Mucosa of stomach (tissue), 1 donor: ENCODE measurements at regions not wholly inside any gene's neighbourhood (a gene's known extent, or its start where the extent isn't known, plus 50 kb on each side); places are given as distances from the start of the nearest gene placed in this dataset.
"Not testable (repeated sequence)": the region's sequence is repeated elsewhere in the genome, so short reads cannot be mapped to it uniquely, and the experiment has no call there.

Experiments
- H3K27me3 ChIP-seq: one replicate; pipeline ENCODE4 v1.7.0; 2013; ENCODE audit warnings: mild to moderate bottlenecking, low read length; ENCODE audit not compliant: control insufficient read depth, insufficient read depth
- H3K36me3 ChIP-seq: one replicate; pipeline ENCODE4 v1.7.0; 2013; ENCODE audit warnings: low read length; ENCODE audit not compliant: control insufficient read depth, insufficient read depth
- H3K4me1 ChIP-seq: one replicate; pipeline ENCODE4 v1.7.0; 2013; ENCODE audit warnings: mild to moderate bottlenecking, low read length; ENCODE audit not compliant: control insufficient read depth, insufficient read depth
- H3K4me3 ChIP-seq: one replicate; pipeline ENCODE4 v1.7.0; 2013; ENCODE audit warnings: low read length
- H3K9ac ChIP-seq: one replicate; pipeline ENCODE4 v1.7.0; 2013; ENCODE audit warnings: mild to moderate bottlenecking, low read length, moderate library complexity
- H3K9me3 ChIP-seq: one replicate; pipeline ENCODE4 v1.7.0; 2013; ENCODE audit warnings: mild to moderate bottlenecking, low read length, moderate library complexity; ENCODE audit not compliant: control insufficient read depth
- donor health status: Pancreatic carcinoma.

DNA sequence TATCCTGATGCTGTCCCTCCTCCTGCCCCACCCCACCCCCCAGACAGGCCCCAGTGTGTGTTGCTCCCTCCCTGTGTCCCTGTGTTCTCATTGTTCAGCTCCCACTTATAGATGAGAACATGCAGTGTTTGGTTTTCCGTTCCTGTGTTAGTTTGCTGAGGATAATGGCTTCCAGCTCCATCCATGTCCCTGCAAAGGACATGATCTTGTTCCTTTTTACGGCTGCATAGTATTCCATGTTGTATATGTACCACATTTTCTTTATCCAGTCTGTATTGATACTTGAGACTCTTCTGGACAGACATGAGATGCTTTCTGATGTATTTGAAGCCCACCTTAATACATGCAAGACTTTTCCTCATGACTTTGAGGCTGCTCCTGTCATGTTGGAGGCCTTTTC is 91.8 kb upstream of the USP9X start:
- H3K27me3 ChIP-seq, H3K9me3 ChIP-seq, H3K9ac ChIP-seq, H3K4me1 ChIP-seq, H3K36me3 ChIP-seq, H3K4me3 ChIP-seq: not testable (repeated sequence)

DNA sequence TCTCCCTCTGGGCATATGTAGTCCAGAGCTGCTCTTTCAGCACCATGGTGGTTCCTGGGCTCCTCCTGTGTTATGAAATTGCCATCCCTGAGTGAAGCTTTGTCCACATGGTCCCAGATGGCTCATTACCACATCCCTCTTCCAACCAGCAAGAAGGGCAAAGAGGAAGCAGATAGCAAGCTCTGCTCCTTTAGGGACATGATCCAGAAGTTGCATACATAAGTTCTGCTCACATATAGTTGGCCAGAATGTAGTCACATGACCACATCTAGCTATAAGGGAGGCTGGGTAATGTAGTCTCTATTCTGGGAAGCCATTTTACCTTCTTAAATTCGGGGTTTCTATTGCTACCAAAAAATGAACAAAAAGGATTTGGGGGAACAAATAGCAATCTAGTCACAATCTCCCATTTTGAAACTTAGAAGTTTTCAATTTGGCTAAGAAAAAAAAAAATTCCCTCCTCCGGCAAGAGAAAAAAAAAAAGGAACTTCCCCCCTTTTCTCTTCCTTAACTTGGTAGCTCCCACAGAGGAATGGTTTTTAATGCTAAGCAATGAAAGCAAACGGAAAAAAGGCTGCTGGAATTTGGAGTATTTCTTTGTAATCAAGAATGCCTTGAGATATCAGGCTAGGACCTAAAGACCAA is 88.2 kb upstream of the USP9X start:
- Histone ChIP-seq H3K27me3 (no peaks in the 10 kb centered on the region), H3K36me3 (no peaks in the 10 kb centered on the region), H3K4me1 (no peaks in the 10 kb centered on the region), H3K4me3 (no peak overlapping the region), H3K9me3 (no peaks in the 10 kb centered on the region), H3K9ac (no peak overlapping the region)

GRCh38 chrX:40998123-40998522 is 87.1 kb upstream of the USP9X start:
- Histone ChIP-seq H3K9ac (no peak overlapping the region), H3K36me3 (no peaks in the 10 kb centered on the region), H3K4me1 (no peaks in the 10 kb centered on the region), H3K4me3 (no peak overlapping the region), H3K27me3 (no peaks in the 10 kb centered on the region), H3K9me3 (no peaks in the 10 kb centered on the region)

DNA sequence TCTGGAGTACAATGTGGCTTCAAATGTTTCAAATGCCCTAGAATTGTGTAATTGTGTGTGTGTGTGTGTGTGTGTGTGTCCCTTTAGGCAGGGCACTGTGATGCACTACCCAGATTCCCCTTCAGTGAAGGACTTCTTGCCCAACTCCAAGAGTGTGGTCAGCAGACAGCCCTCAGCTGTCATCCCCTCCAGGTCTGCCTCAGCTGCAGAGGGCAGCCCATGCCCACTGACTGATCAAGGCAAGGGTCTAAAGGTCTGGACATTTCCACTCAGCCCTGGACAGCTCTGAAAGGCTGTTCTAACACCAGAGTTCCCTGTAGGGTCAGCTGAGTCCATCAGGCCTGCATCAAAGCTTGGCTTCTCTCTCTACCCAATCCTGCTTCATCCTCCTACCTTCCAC is 83.9 kb upstream of the USP9X start:
- Histone ChIP-seq H3K9ac (no peak overlapping the region), H3K9me3 (no peaks in the 10 kb centered on the region), H3K4me1 (no peaks in the 10 kb centered on the region), H3K27me3 (no peaks in the 10 kb centered on the region), H3K4me3 (no peak overlapping the region), H3K36me3 (no peaks in the 10 kb centered on the region)

DNA sequence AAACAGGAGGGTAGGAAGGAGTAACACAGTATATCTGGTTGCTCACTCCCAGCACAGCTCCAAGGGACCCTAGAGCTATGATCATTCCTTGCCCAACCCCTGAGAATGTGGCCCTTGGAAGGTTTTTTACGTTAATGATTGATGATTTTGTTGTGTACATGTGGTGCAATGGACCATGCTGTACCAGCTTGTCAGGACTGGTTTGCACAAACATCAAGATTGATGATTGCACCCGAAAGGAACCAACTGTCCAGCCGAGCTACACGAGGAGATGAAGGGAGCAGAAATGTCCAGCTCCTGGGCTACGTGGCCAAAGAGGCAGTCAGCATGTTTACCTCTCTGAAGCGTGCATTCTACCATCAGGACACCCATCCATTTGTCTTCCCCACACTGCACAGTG is 83.2 kb upstream of the USP9X start:
- no peak overlapping the region for H3K9ac ChIP-seq
- H3K27me3 ChIP-seq, result no peaks in the 10 kb centered on the region
- H3K36me3 ChIP-seq, result no peaks in the 10 kb centered on the region
- no peaks in the 10 kb centered on the region for H3K9me3 ChIP-seq
- no peak overlapping the region for H3K4me3 ChIP-seq
- H3K4me1 ChIP-seq, result no peaks in the 10 kb centered on the region

- H3K36me3 ChIP-seq, result no peaks in the 10 kb centered on the region
- H3K27me3 ChIP-seq, result no peaks in the 10 kb centered on the region
- no peaks in the 10 kb centered on the region for H3K4me1 ChIP-seq
- no peak overlapping the region for H3K4me3 ChIP-seq
- no peak overlapping the region for H3K9ac ChIP-seq
- no peaks in the 10 kb centered on the region for H3K9me3 ChIP-seq
Observed at GRCh38 chrX:41003506-41004270, 81.6 kb upstream of the USP9X start.

GRCh38 chrX:41005445-41005992 is 79.7 kb upstream of the USP9X start:
- peaks cover 4% of the 10 kb centered on the region for H3K4me1 ChIP-seq
- H3K36me3 ChIP-seq, result no peaks in the 10 kb centered on the region
- H3K9ac ChIP-seq, result no peak overlapping the region
- H3K9me3 ChIP-seq, result no peaks in the 10 kb centered on the region
- no peak overlapping the region for H3K4me3 ChIP-seq
- no peaks in the 10 kb centered on the region for H3K27me3 ChIP-seq

DNA sequence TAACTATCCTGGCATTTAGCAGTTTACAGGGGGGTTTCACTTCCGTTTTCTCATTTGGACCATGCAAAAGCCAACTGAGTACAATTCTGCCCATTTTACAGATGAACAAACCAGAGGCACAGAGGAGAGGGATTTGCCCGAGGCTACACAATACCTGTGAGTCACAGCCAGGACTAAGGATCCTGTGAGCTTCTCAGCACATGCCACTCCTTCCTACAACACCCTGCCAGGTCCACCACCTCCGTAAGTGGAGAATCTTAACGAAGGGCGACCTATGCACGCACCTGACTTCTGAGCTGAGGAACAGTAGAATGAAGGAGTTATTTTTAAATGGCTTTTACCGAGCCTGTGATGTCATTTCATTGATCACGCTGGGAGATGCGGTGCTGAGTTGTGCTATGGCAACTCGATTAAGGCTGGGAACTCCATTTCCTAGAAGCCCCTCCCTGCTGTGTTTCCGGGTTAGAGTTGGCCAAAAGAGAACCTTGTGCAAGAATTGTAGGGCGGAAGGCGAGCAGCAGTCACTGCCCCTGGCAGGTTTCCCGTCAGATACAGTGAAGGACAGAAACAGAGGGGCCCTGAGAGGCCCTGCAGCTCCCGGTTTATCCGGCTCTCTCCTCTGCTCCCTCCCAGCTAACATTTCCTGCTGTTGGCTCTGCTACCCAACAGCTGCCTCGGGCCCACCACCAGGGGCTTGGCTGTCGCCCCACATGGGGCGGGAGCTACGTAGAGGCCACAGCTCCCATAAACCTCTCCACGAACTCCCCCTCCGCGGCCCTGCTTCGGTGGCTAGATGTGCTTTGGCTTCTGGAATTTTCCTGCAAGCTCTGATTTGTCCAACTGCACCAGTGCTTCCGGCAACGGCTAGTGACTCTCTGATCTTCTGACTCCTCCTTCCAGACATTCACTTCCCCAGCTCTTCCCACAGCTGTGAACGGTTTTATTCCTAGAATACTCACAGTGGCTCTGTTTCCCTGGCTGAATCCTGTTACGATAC is 75.1 kb upstream of the USP9X start:
- Histone ChIP-seq H3K36me3 (no peaks in the 10 kb centered on the region), H3K9me3 (no peaks in the 10 kb centered on the region), H3K27me3 (no peaks in the 10 kb centered on the region), H3K9ac (peak overlapping the region; percentile 75), H3K4me3 (peak overlapping the region; percentile 22), H3K4me1 (peaks cover 10% of the 10 kb centered on the region)

- Histone ChIP-seq H3K36me3 (no peaks in the 10 kb centered on the region), H3K4me3 (no peak overlapping the region), H3K27me3 (no peaks in the 10 kb centered on the region), H3K9ac (no peak overlapping the region), H3K9me3 (no peaks in the 10 kb centered on the region), H3K4me1 (peaks cover 10% of the 10 kb centered on the region)
Observed at GRCh38 chrX:41014776-41015360, 70.4 kb upstream of the USP9X start.

DNA sequence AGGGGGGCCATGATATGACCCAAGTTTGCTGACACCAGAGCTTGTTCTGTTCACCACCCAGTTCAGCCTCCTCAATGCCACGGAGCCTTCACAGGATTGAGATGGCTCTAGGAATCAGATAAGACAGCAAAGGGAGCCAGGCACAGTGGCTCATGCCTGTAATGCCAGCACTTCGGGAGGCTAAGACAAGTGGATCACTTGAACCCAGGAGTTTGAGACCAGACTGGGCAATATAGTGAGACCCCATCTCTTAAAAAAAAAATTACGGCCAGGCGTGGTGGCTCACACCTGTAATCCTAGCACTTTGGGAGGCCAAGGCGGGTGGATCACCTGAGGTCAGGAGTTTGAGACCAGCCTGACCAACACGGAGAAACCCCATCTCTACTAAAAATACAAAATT is 67.5 kb upstream of the USP9X start:
- not testable (repeated sequence) for H3K4me1 ChIP-seq

GRCh38 chrX:41018391-41019040 is 66.7 kb upstream of the USP9X start:
- not testable (repeated sequence) for H3K4me1 ChIP-seq, H3K4me3 ChIP-seq, H3K36me3 ChIP-seq, H3K27me3 ChIP-seq, H3K9me3 ChIP-seq, H3K9ac ChIP-seq

More for the DNA sequence above, 67.5 kb upstream of the USP9X start:
- H3K9me3 ChIP-seq, H3K36me3 ChIP-seq, H3K27me3 ChIP-seq, H3K9ac ChIP-seq, H3K4me3 ChIP-seq: not testable (repeated sequence)
